ENCODE measurements at regions not wholly inside any gene's neighbourhood (a gene's known extent, or its start where the extent isn't known, plus 50 kb on each side); places are given as distances from the start of the nearest gene placed in this dataset.
"Not testable (repeated sequence)": the region's sequence is repeated elsewhere in the genome, so short reads cannot be mapped to it uniquely, and the experiment has no call there.

GRCh38 chr9:71587576-71588362 is 180.5 kb downstream of the CEMIP2 start:
- DNase-seq: no peak

- DNase-seq: no peak
Observed at GRCh38 chr9:71583792-71584191, 184.5 kb downstream of the CEMIP2 start.

- DNase-seq: no peak
Observed at GRCh38 chr9:71582347-71582746, 186.0 kb downstream of the CEMIP2 start.

- DNase-seq: no peak
Observed at GRCh38 chr9:71581101-71581500, 187.2 kb downstream of the CEMIP2 start.

GRCh38 chr9:71571186-71571585 is 197.1 kb downstream of the CEMIP2 start:
- DNase-seq: no peak

- no peak for DNase-seq
Observed at GRCh38 chr9:71567890-71568289, 200.4 kb downstream of the CEMIP2 start.

- no peak for DNase-seq
Observed at GRCh38 chr9:71562140-71562539, 206.2 kb downstream of the CEMIP2 start.

- DNase-seq: no peak
Observed at GRCh38 chr9:71557310-71557709, 211.0 kb downstream of the CEMIP2 start.

- peak; percentile 76 to 90 for DNase-seq
Observed at GRCh38 chr9:71552480-71552879, 215.8 kb downstream of the CEMIP2 start.

- DNase-seq: no peak
Observed at GRCh38 chr9:71549023-71549422, 219.3 kb downstream of the CEMIP2 start.

GRCh38 chr9:71544464-71544863 is 223.8 kb downstream of the CEMIP2 start:
- DNase-seq: no peak

GRCh38 chr9:71541436-71541835 is 226.9 kb downstream of the CEMIP2 start:
- DNase-seq: no peak

GRCh38 chr9:71524996-71525580 is 243.2 kb downstream of the CEMIP2 start:
- no peak for DNase-seq

GRCh38 chr9:71524516-71524915 is 243.8 kb downstream of the CEMIP2 start:
- DNase-seq: no peak

GRCh38 chr9:71521132-71521531 is 247.2 kb downstream of the CEMIP2 start:
- DNase-seq: no peak

- no peak for DNase-seq
Observed at GRCh38 chr9:71519098-71519696, 249.1 kb downstream of the CEMIP2 start.

- no peak for DNase-seq
Observed at GRCh38 chr9:71518045-71518827, 250.1 kb downstream of the CEMIP2 start.

GRCh38 chr9:71515626-71516025 is 252.7 kb downstream of the CEMIP2 start:
- DNase-seq: no peak

- DNase-seq: no peak
Observed at GRCh38 chr9:71515107-71515506, 253.2 kb downstream of the CEMIP2 start.

- DNase-seq: no peak
Observed at GRCh38 chr9:71514344-71514975, 253.9 kb downstream of the CEMIP2 start.

- no peak for DNase-seq
Observed at GRCh38 chr9:71509054-71509453, 259.3 kb downstream of the CEMIP2 start.

- not testable (repeated sequence) for DNase-seq
Observed at GRCh38 chr9:71508141-71508540, 260.2 kb downstream of the CEMIP2 start.

- no peak for DNase-seq
Observed at GRCh38 chr9:71506821-71507220, 261.5 kb downstream of the CEMIP2 start.

Data from NCI-H2081 (cell line).